RKO (cell line): ENCODE measurements at regions not wholly inside any gene's neighbourhood (a gene's known extent, or its start where the extent isn't known, plus 50 kb on each side); places are given as distances from the start of the nearest gene placed in this dataset.

Experiments used
- DNase-seq: peaks from one replicate; pipeline ENCODE4 v3.0.0-alpha.2; 2016; ENCODE audit warnings: low spot score

GRCh38 chr16:54627616-54628015 is 303.0 kb upstream of the IRX5 start:
- DNase-seq = no peak

- no peak for DNase-seq
These were observed 307.0 kb upstream of the IRX5 start for GRCh38 chr16:54623636-54624035.

GRCh38 chr16:54620197-54620596 is 310.5 kb upstream of the IRX5 start:
- DNase-seq = no peak

GRCh38 chr16:54616610-54617009 is 314.1 kb upstream of the IRX5 start:
- DNase-seq = no peak

- no peak for DNase-seq
These were observed 319.0 kb upstream of the IRX3 start for GRCh38 chr16:54605536-54606066.

GRCh38 chr16:54602666-54603065 is 316.1 kb upstream of the IRX3 start:
- DNase-seq = no peak

- DNase-seq = no peak
These were observed 310.6 kb upstream of the IRX3 start for GRCh38 chr16:54597222-54597621.

- DNase-seq = no peak
These were observed 309.0 kb upstream of the IRX3 start for GRCh38 chr16:54595621-54596020.

GRCh38 chr16:54594601-54595391 is 308.2 kb upstream of the IRX3 start:
- no peak for DNase-seq

GRCh38 chr16:54591816-54592246 is 305.2 kb upstream of the IRX3 start:
- no peak for DNase-seq

GRCh38 chr16:54590836-54591235 is 304.2 kb upstream of the IRX3 start:
- DNase-seq = no peak

GRCh38 chr16:54589326-54589725 is 302.7 kb upstream of the IRX3 start:
- no peak for DNase-seq

- no peak for DNase-seq
These were observed 301.4 kb upstream of the IRX3 start for GRCh38 chr16:54588026-54588425.

- DNase-seq = no peak
These were observed 300.6 kb upstream of the IRX3 start for GRCh38 chr16:54587176-54587515.

GRCh38 chr16:54586474-54587175 is 300.0 kb upstream of the IRX3 start:
- no peak for DNase-seq

- no peak for DNase-seq
These were observed 299.4 kb upstream of the IRX3 start for GRCh38 chr16:54585998-54586340.

- no peak for DNase-seq
These were observed 298.8 kb upstream of the IRX3 start for GRCh38 chr16:54585094-54585997.

- no peak for DNase-seq
These were observed 297.5 kb upstream of the IRX3 start for GRCh38 chr16:54584121-54584520.

GRCh38 chr16:54582631-54583250 is 296.2 kb upstream of the IRX3 start:
- no peak for DNase-seq

GRCh38 chr16:54579106-54579728 is 292.6 kb upstream of the IRX3 start:
- no peak for DNase-seq

GRCh38 chr16:54577651-54578128 is 291.1 kb upstream of the IRX3 start:
- no peak for DNase-seq
